ENCODE measurements at regions not wholly inside any gene's neighbourhood (a gene's known extent, or its start where the extent isn't known, plus 50 kb on each side); places are given as distances from the start of the nearest gene placed in this dataset.

- Histone ChIP-seq H3K27me3 (no peaks in the 10 kb centered on the region), H3K4me1 (peaks cover 0 to 3% (median 0%) of the 10 kb centered on the region in 4 donors), H3K4me3 (no peak overlapping the region), H3K36me3 (no peaks in the 10 kb centered on the region), H3K27ac (no peak overlapping the region), H3K9me3 (no peaks in the 10 kb centered on the region)
- 81 to 93% methylated on average over 5 of the region's 5 CpGs for WGBS, 2 donors (ENCODE audit: low coverage in 1 of 2)
- TF ChIP-seq POLR2AphosphoS5 (IDR thresholded peaks at IDR 0.05) (no peak), POLR2A (IDR thresholded peaks at IDR 0.05) (no peak), EP300 (IDR thresholded peaks at IDR 0.05; ENCODE audit: low read depth) (no peak), CTCF (IDR thresholded peaks at IDR 0.05) (no peak)
- no peak for DNase-seq
- in situ Hi-C loops (cut with MboI; ENCODE audit: low pct_ligation_motif_present in 1 of 4, low pct_unique_long_range_greater_than_20kb in 1 of 4, low sequenced_read_pairs in 3 of 4) (no loop called here), intact Hi-C loops (cut with DNase I; ENCODE audit: low total_unique reads) (no loop called here)
These were observed 115.0 kb downstream of the CETN3 start for GRCh38 chr5:90294604-90295003.

GRCh38 chr5:90293931-90294330 is 115.6 kb downstream of the CETN3 start:
- H3K4me1 ChIP-seq = peaks cover 0 to 5% (median 0%) of the 10 kb centered on the region in 4 donors
- H3K36me3 ChIP-seq = no peaks in the 10 kb centered on the region
- 86 to 89% methylated on average over 1 to 2 of the region's 2 CpGs for WGBS, 2 donors (ENCODE audit: low coverage in 1 of 2)
- intact Hi-C loops (cut with DNase I; ENCODE audit: low total_unique reads) = no loop called here
- H3K27ac ChIP-seq = no peak overlapping the region
- no peak overlapping the region for H3K4me3 ChIP-seq
- H3K9me3 ChIP-seq = no peaks in the 10 kb centered on the region
- DNase-seq = no peak
- H3K27me3 ChIP-seq = no peaks in the 10 kb centered on the region
- in situ Hi-C loops (cut with MboI; ENCODE audit: low pct_ligation_motif_present in 1 of 4, low pct_unique_long_range_greater_than_20kb in 1 of 4, low sequenced_read_pairs in 3 of 4) = no loop called here
- TF ChIP-seq EP300 (IDR thresholded peaks at IDR 0.05; ENCODE audit: low read depth) (no peak), POLR2A (IDR thresholded peaks at IDR 0.05) (no peak), POLR2AphosphoS5 (IDR thresholded peaks at IDR 0.05) (no peak), CTCF (IDR thresholded peaks at IDR 0.05) (no peak)

GRCh38 chr5:90290648-90291047 is 118.9 kb downstream of the CETN3 start:
- Histone ChIP-seq H3K27me3 (no peaks in the 10 kb centered on the region), H3K27ac (no peak overlapping the region), H3K4me3 (no peak overlapping the region), H3K9me3 (no peaks in the 10 kb centered on the region), H3K4me1 (peaks cover 0 to 5% (median 0%) of the 10 kb centered on the region in 4 donors), H3K36me3 (no peaks in the 10 kb centered on the region)
- intact Hi-C loops (cut with DNase I; ENCODE audit: low total_unique reads) = no loop called here
- TF ChIP-seq POLR2AphosphoS5 (IDR thresholded peaks at IDR 0.05) = no peak
- TF ChIP-seq EP300 (IDR thresholded peaks at IDR 0.05; ENCODE audit: low read depth) = no peak
- TF ChIP-seq POLR2A (IDR thresholded peaks at IDR 0.05) = no peak
- TF ChIP-seq CTCF (IDR thresholded peaks at IDR 0.05) = no peak
- in situ Hi-C loops (cut with MboI; ENCODE audit: low pct_ligation_motif_present in 1 of 4, low pct_unique_long_range_greater_than_20kb in 1 of 4, low sequenced_read_pairs in 3 of 4) = no loop called here
- 80 to 91% methylated on average over 5 of the region's 5 CpGs for WGBS, 2 donors (ENCODE audit: low coverage in 1 of 2)
- DNase-seq = no peak

- TF ChIP-seq POLR2AphosphoS5 (IDR thresholded peaks at IDR 0.05) = no peak
- no peak for TF ChIP-seq POLR2A (IDR thresholded peaks at IDR 0.05)
- no peak for TF ChIP-seq EP300 (IDR thresholded peaks at IDR 0.05; ENCODE audit: low read depth)
- DNase-seq = no peak
- no peaks in the 10 kb centered on the region for H3K9me3 ChIP-seq
- no peak overlapping the region for H3K4me3 ChIP-seq
- intact Hi-C loops (cut with DNase I; ENCODE audit: low total_unique reads) = no loop called here
- peaks cover 0 to 5% (median 0%) of the 10 kb centered on the region in 4 donors for H3K4me1 ChIP-seq
- in situ Hi-C loops (cut with MboI; ENCODE audit: low pct_ligation_motif_present in 1 of 4, low pct_unique_long_range_greater_than_20kb in 1 of 4, low sequenced_read_pairs in 3 of 4) = no loop called here
- H3K36me3 ChIP-seq = no peaks in the 10 kb centered on the region
- WGBS, 2 donors (ENCODE audit: low coverage in 1 of 2) = 26 to 30% methylated on average over 3 to 5 of the region's 5 CpGs
- H3K27ac ChIP-seq = no peak overlapping the region
- H3K27me3 ChIP-seq = no peaks in the 10 kb centered on the region
These were observed 119.7 kb downstream of the CETN3 start for GRCh38 chr5:90289837-90290236.

- peaks cover 0 to 5% (median 0%) of the 10 kb centered on the region in 4 donors for H3K4me1 ChIP-seq
- no peaks in the 10 kb centered on the region for H3K36me3 ChIP-seq
- in situ Hi-C loops (cut with MboI; ENCODE audit: low pct_ligation_motif_present in 1 of 4, low pct_unique_long_range_greater_than_20kb in 1 of 4, low sequenced_read_pairs in 3 of 4) = no loop called here
- no peaks in the 10 kb centered on the region for H3K9me3 ChIP-seq
- DNase-seq = no peak
- WGBS, 2 donors (ENCODE audit: low coverage in 1 of 2) = 95% methylated on average over 1 of the region's 1 CpG; no CpG with 5 or more reads in 1 of the 2 donors
- intact Hi-C loops (cut with DNase I; ENCODE audit: low total_unique reads) = no loop called here
- H3K27me3 ChIP-seq = no peaks in the 10 kb centered on the region
- H3K4me3 ChIP-seq = no peak overlapping the region
- TF ChIP-seq CTCF (IDR thresholded peaks at IDR 0.05) (no peak), EP300 (IDR thresholded peaks at IDR 0.05; ENCODE audit: low read depth) (no peak), POLR2A (IDR thresholded peaks at IDR 0.05) (no peak), POLR2AphosphoS5 (IDR thresholded peaks at IDR 0.05) (no peak)
- no peak overlapping the region for H3K27ac ChIP-seq
These were observed 122.5 kb downstream of the CETN3 start for GRCh38 chr5:90287036-90287435.
